ENCODE measurements at regions not wholly inside any gene's neighbourhood (a gene's known extent, or its start where the extent isn't known, plus 50 kb on each side); places are given as distances from the start of the nearest gene placed in this dataset.
"Not testable (repeated sequence)": the region's sequence is repeated elsewhere in the genome, so short reads cannot be mapped to it uniquely, and the experiment has no call there.

- DNase-seq, result no peak
Observed at GRCh38 chr13:44746690-44747089, 170.6 kb upstream of the TSC22D1 start.

GRCh38 chr13:44744880-44745633 is 168.9 kb upstream of the TSC22D1 start:
- no peak for DNase-seq

- no peak for DNase-seq
Observed at GRCh38 chr13:44739539-44739938, 163.4 kb upstream of the TSC22D1 start.

GRCh38 chr13:44739120-44739519 is 163.0 kb upstream of the TSC22D1 start:
- no peak for DNase-seq

GRCh38 chr13:44738463-44738862 is 162.3 kb upstream of the TSC22D1 start:
- no peak for DNase-seq

- no peak for DNase-seq
Observed at GRCh38 chr13:44735806-44736205, 159.7 kb upstream of the TSC22D1 start.

GRCh38 chr13:44734201-44734707 is 158.1 kb upstream of the TSC22D1 start:
- peak; percentile 70 for DNase-seq

GRCh38 chr13:44732503-44733098 is 156.5 kb upstream of the TSC22D1 start:
- no peak for DNase-seq

GRCh38 chr13:44730851-44731250 is 154.7 kb upstream of the TSC22D1 start:
- DNase-seq, result no peak

GRCh38 chr13:44730099-44730498 is 154.0 kb upstream of the TSC22D1 start:
- DNase-seq, result no peak

GRCh38 chr13:44727591-44727990 is 151.5 kb upstream of the TSC22D1 start:
- not testable (repeated sequence) for DNase-seq

- no peak for DNase-seq
Observed at GRCh38 chr13:44726778-44727177, 150.6 kb upstream of the TSC22D1 start.

GRCh38 chr13:44726214-44726613 is 150.1 kb upstream of the TSC22D1 start:
- DNase-seq, result no peak

- DNase-seq, result peak; percentile 65
Observed at GRCh38 chr13:44719857-44720671, 143.9 kb upstream of the TSC22D1 start.

GRCh38 chr13:44718467-44718866 is 142.3 kb upstream of the TSC22D1 start:
- DNase-seq, result no peak

- DNase-seq, result no peak
Observed at GRCh38 chr13:44715287-44716230, 139.4 kb upstream of the TSC22D1 start.

- DNase-seq, result no peak
Observed at GRCh38 chr13:44713788-44714469, 137.8 kb upstream of the TSC22D1 start.

GRCh38 chr13:44711706-44712105 is 135.6 kb upstream of the TSC22D1 start:
- DNase-seq, result no peak

GRCh38 chr13:44710576-44710975 is 134.4 kb upstream of the TSC22D1 start:
- DNase-seq, result no peak

GRCh38 chr13:44704811-44705210 is 128.7 kb upstream of the TSC22D1 start:
- DNase-seq, result not testable (repeated sequence)

GRCh38 chr13:44703371-44703770 is 127.2 kb upstream of the TSC22D1 start:
- DNase-seq, result no peak

- no peak for DNase-seq
Observed at GRCh38 chr13:44698066-44698465, 121.9 kb upstream of the TSC22D1 start.
